H9 (cell line): ENCODE measurements at regions not wholly inside any gene's neighbourhood (a gene's known extent, or its start where the extent isn't known, plus 50 kb on each side); places are given as distances from the start of the nearest gene placed in this dataset.
"Not testable (repeated sequence)": the region's sequence is repeated elsewhere in the genome, so short reads cannot be mapped to it uniquely, and the experiment has no call there.

ENCODE experiments used
- DNase-seq: peaks from one replicate; pipeline ENCODE4 v3.0.0-alpha.2; 2017
- H2AFZ ChIP-seq: one replicate; pipeline ENCODE4 v1.6.1; 2013; ENCODE audit warnings: mild to moderate bottlenecking, low read length, control low read depth, moderate library complexity
- H2AK5ac ChIP-seq: 2 replicates; pipeline ENCODE4 v1.6.1; 2013; ENCODE audit warnings: low read length, control low read depth, mixed read lengths; ENCODE audit not compliant: insufficient read length
- H2BK120ac ChIP-seq: one replicate; pipeline ENCODE4 v1.6.1; 2013; ENCODE audit warnings: low read depth, mild to moderate bottlenecking, low read length, control low read depth, inconsistent platforms; ENCODE audit not compliant: poor library complexity, severe bottlenecking
- H2BK12ac ChIP-seq: 2 replicates; pipeline ENCODE4 v1.6.1; 2013; ENCODE audit warnings: low read length, control low read depth, mixed read lengths, low read depth; ENCODE audit not compliant: insufficient read length
- H2BK15ac ChIP-seq: 2 replicates; pipeline ENCODE4 v1.6.1; 2013; ENCODE audit warnings: low read depth, low read length, control low read depth
- H2BK20ac ChIP-seq: one replicate; pipeline ENCODE4 v1.6.1; 2013; ENCODE audit warnings: low read depth, mild to moderate bottlenecking, low read length, control low read depth, inconsistent platforms; ENCODE audit not compliant: poor library complexity, severe bottlenecking
- H2BK5ac ChIP-seq: 2 replicates; pipeline ENCODE4 v1.6.1; 2013; ENCODE audit warnings: low read length, control low read depth, mixed read lengths; ENCODE audit not compliant: insufficient read length
- H3K14ac ChIP-seq: 2 replicates; pipeline ENCODE4 v1.6.1; 2013; ENCODE audit warnings: low read length, control low read depth; ENCODE audit not compliant: insufficient read depth
- H3K18ac ChIP-seq: 2 replicates; pipeline ENCODE4 v1.6.1; 2013; ENCODE audit warnings: low read depth, mild to moderate bottlenecking, mixed read lengths, low read length, control low read depth; ENCODE audit not compliant: insufficient read length
- H3K23ac ChIP-seq: 2 replicates; pipeline ENCODE4 v1.6.1; 2013; ENCODE audit warnings: low read length, control low read depth, mixed read lengths, low read depth; ENCODE audit not compliant: insufficient read length
- H3K23me2 ChIP-seq: 2 replicates; pipeline ENCODE4 v1.6.1; 2013; ENCODE audit warnings: low read depth, mild to moderate bottlenecking, mixed read lengths, low read length, control low read depth; ENCODE audit not compliant: insufficient read length, poor library complexity, severe bottlenecking
- H3K27ac ChIP-seq: 2 replicates; pipeline ENCODE4 v1.5.1; 2013; ENCODE audit warnings: low read length, control low read depth, mixed read lengths, low read depth; ENCODE audit not compliant: insufficient read length
- H3K27me3 ChIP-seq: 2 replicates; pipeline ENCODE4 v1.6.1; 2013; ENCODE audit warnings: low read length, control low read depth, inconsistent platforms; ENCODE audit not compliant: insufficient read depth
- H3K4ac ChIP-seq: 2 replicates; pipeline ENCODE4 v1.6.1; 2013; ENCODE audit warnings: low read depth, mild to moderate bottlenecking, control low read depth, inconsistent platforms, low read length, moderate library complexity
- H3K4me1 ChIP-seq: 2 replicates; pipeline ENCODE4 v1.6.1; 2013; ENCODE audit warnings: low read length, control low read depth, inconsistent platforms; ENCODE audit not compliant: insufficient read depth
- H3K4me2 ChIP-seq: 2 replicates; pipeline ENCODE4 v1.6.1; 2013; ENCODE audit warnings: low read length, control low read depth, mixed read lengths; ENCODE audit not compliant: insufficient read length, insufficient read depth
- H3K56ac ChIP-seq: 2 replicates; pipeline ENCODE4 v1.6.1; 2013; ENCODE audit warnings: low read depth, mild to moderate bottlenecking, mixed read lengths, low read length, control low read depth; ENCODE audit not compliant: insufficient read length
- H3K79me1 ChIP-seq: 2 replicates; pipeline ENCODE4 v1.6.1; 2013; ENCODE audit warnings: low read depth, mild to moderate bottlenecking, moderate library complexity, low read length, control low read depth, inconsistent platforms; ENCODE audit not compliant: insufficient read depth, poor library complexity, severe bottlenecking
- H3K79me2 ChIP-seq: 2 replicates; pipeline ENCODE4 v1.6.1; 2013; ENCODE audit warnings: low read length, control low read depth, inconsistent platforms; ENCODE audit not compliant: insufficient read depth
- H3K9ac ChIP-seq: 2 replicates; pipeline ENCODE4 v1.6.1; 2013; ENCODE audit warnings: low read length, control low read depth, mixed read lengths; ENCODE audit not compliant: insufficient read length; ENCODE audit errors: extremely low read depth
- H3K9me3 ChIP-seq: one replicate; pipeline ENCODE4 v1.6.1; 2013; ENCODE audit warnings: low read depth, low read length, inconsistent platforms; ENCODE audit not compliant: control insufficient read depth
- H3T11ph ChIP-seq: one replicate; pipeline ENCODE4 v1.6.1; 2013; ENCODE audit warnings: mild to moderate bottlenecking, low read length, control low read depth, inconsistent platforms
- H4K20me1 ChIP-seq: one replicate; pipeline ENCODE4 v1.6.1; 2013; ENCODE audit not compliant: control insufficient read depth, insufficient read length, insufficient read depth
- H4K5ac ChIP-seq: 2 replicates; pipeline ENCODE4 v1.6.1; 2013; ENCODE audit warnings: low read depth, mild to moderate bottlenecking, mixed read lengths, low read length, control low read depth; ENCODE audit not compliant: insufficient read length
- H4K8ac ChIP-seq: replicated peaks from 2 replicates; pipeline ENCODE4 v1.6.1; 2013; ENCODE audit warnings: low read length, control low read depth, mixed read lengths, low read depth; ENCODE audit not compliant: insufficient read length
- H4K91ac ChIP-seq: 2 replicates; pipeline ENCODE4 v1.6.1; 2013; ENCODE audit warnings: low read depth, mild to moderate bottlenecking, moderate library complexity, mixed read lengths, low read length, control low read depth; ENCODE audit not compliant: insufficient read length
- H3K27ac Mint-ChIP-seq, 3 experiments: 2 replicates in 2 of 3; 3 replicates in 1 of 3; pipeline ENCODE4 v1.8.0; 2020 to 2021; ENCODE audit warnings: mixed read lengths in 3 of 3, mild to moderate bottlenecking in 1 of 3, moderate library complexity in 1 of 3
- H3K27me3 Mint-ChIP-seq: 2 replicates; pipeline ENCODE4 v1.8.0; 2021; ENCODE audit warnings: low read depth, mild to moderate bottlenecking, moderate library complexity, mixed read lengths
- H3K36me3 Mint-ChIP-seq, 3 experiments: 2 replicates in 2 of 3; 3 replicates in 1 of 3; pipeline ENCODE4 v1.8.0; 2020 to 2021; ENCODE audit warnings: low read depth in 3 of 3, mixed read lengths in 3 of 3; ENCODE audit not compliant: insufficient read depth in 1 of 3
- H3K4me1 Mint-ChIP-seq, 2 experiments: 2 replicates each; pipeline ENCODE4 v1.8.0; 2020; ENCODE audit warnings: mixed read lengths in 2 of 2
- H3K4me3 Mint-ChIP-seq, 2 experiments: 2 replicates in 1 of 2; 3 replicates in 1 of 2; pipeline ENCODE4 v1.8.0; 2020 to 2021; ENCODE audit warnings: mild to moderate bottlenecking in 2 of 2, mixed read lengths in 2 of 2, moderate library complexity in 1 of 2
- H3K9me3 Mint-ChIP-seq, 2 experiments: 2 replicates in 1 of 2; 3 replicates in 1 of 2; pipeline ENCODE4 v1.8.0; 2020; ENCODE audit warnings: mild to moderate bottlenecking in 2 of 2, mixed read lengths in 2 of 2, moderate library complexity in 1 of 2
- WGBS: extraction: QIAGEN DNeasy Blood & Tissue Kit; methylation state at CpG from one replicate; pipeline ENCODE4 v1.1.7; 2013; ENCODE audit warnings: missing lambda C conversion rate, low lambda C conversion rate, mixed read lengths; ENCODE audit not compliant: insufficient read length; ENCODE audit errors: extremely low coverage; 5-methylcytosine and 5-hydroxymethylcytosine counted together

DNA sequence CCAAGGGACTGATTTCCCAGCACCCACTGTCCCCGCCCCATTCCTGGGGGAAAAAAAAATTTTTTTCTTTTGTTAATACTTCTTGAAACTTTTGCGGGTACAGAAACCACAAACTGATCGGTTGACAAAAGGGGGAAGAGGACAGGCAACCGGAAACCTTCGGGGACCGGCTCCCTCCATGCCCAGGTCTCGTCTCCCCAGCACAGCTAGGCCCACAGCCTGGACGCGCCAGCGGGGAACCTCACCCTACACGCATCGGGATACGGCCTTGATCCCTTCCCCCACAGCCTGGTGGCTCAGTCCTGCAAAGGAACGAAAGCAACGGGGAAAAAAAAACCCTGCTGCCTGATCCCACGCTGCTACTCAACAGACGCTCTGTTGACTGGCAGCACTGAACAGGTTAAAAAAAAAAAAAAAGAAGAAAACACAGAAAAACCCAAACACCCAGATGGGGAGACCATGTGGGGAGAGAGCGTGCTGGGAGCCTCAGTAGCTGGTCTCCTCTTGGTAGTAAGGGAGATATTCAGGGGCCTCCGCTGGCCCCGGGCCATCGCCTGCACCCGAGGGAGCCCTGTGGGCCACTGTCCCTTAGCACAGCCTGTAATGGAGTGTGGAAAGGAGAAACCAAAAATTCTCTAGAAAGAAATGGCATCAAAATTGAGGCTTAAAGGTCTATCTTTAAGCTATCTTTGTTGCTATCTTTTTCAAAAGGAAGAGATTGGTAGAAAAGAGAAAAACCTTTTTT, 185.7 kb downstream of the POTEC start:
- not testable (repeated sequence) for H4K5ac ChIP-seq, H2BK15ac ChIP-seq, H3K27ac Mint-ChIP-seq, H3T11ph ChIP-seq, H2BK120ac ChIP-seq, H2BK5ac ChIP-seq, H2AK5ac ChIP-seq, H3K4me3 Mint-ChIP-seq, H3K9ac ChIP-seq, H3K4ac ChIP-seq, H3K9me3 ChIP-seq, H2AFZ ChIP-seq, H3K79me1 ChIP-seq, DNase-seq, H3K36me3 Mint-ChIP-seq, H4K8ac ChIP-seq, H4K91ac ChIP-seq, H2BK20ac ChIP-seq, H3K27ac ChIP-seq, H3K27me3 Mint-ChIP-seq, H3K27me3 ChIP-seq, H3K18ac ChIP-seq, H3K56ac ChIP-seq, H3K14ac ChIP-seq, H2BK12ac ChIP-seq, H4K20me1 ChIP-seq, H3K4me1 Mint-ChIP-seq, H3K23ac ChIP-seq, H3K4me1 ChIP-seq, H3K23me2 ChIP-seq, H3K4me2 ChIP-seq, H3K79me2 ChIP-seq
- no CpG with 5 or more reads among the region's 22 CpGs for WGBS
- H3K9me3 Mint-ChIP-seq = peaks cover 68 to 74% of the 10 kb centered on the region in 2 experiments

DNA sequence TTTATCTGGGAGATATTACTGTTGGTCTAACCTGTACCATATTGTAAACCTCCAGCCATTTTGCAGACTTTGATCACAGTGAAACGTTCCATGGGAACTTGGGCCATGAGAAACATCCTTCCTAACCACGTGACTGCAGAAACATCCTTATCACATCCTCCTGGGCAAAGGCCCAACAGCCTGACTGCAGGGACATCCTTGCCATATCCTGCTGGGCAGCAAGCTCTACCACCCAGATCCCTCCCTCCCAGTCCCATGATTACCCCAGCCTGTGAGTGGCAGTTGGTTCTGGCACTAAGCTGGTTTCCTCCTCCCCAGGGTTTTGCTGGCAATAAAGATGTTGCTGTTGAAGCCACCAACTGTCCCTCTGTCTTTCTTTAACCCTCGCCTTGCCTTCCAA, 201.2 kb downstream of the POTEC start:
- H3K9me3 ChIP-seq = peaks cover 22% of the 10 kb centered on the region
- H3K23ac ChIP-seq, H3K27ac ChIP-seq, H3K4ac ChIP-seq, H3T11ph ChIP-seq, H4K8ac ChIP-seq, H3K4me1 Mint-ChIP-seq, H4K91ac ChIP-seq, H3K23me2 ChIP-seq, H3K4me3 Mint-ChIP-seq, H3K14ac ChIP-seq, H2BK5ac ChIP-seq, H4K20me1 ChIP-seq, H2AK5ac ChIP-seq, H3K9ac ChIP-seq, H2BK12ac ChIP-seq, H3K27me3 ChIP-seq, H3K27me3 Mint-ChIP-seq, H3K36me3 Mint-ChIP-seq, H3K56ac ChIP-seq, H3K79me1 ChIP-seq, DNase-seq, H3K79me2 ChIP-seq, H3K27ac Mint-ChIP-seq, H2BK120ac ChIP-seq, H3K4me2 ChIP-seq, H4K5ac ChIP-seq, H3K18ac ChIP-seq, H2BK20ac ChIP-seq, H2AFZ ChIP-seq, H3K4me1 ChIP-seq, H2BK15ac ChIP-seq: not testable (repeated sequence)
- peaks cover 71 to 77% of the 10 kb centered on the region in 2 experiments for H3K9me3 Mint-ChIP-seq
- WGBS = no CpG with 5 or more reads among the region's 3 CpGs
